Medulla oblongata (tissue), 1 donor: ENCODE measurements at regions not wholly inside any gene's neighbourhood (a gene's known extent, or its start where the extent isn't known, plus 50 kb on each side); places are given as distances from the start of the nearest gene placed in this dataset.
"Not testable (repeated sequence)": the region's sequence is repeated elsewhere in the genome, so short reads cannot be mapped to it uniquely, and the experiment has no call there.

Experiments used
- DNase-seq: peaks from one replicate; pipeline ENCODE4 v3.0.0-alpha.2; 2015; ENCODE audit errors: extremely low spot score

- no peak for DNase-seq
Measured at GRCh38 chr4:32689518-32689917, 1969.3 kb downstream of the PCDH7 start.

- DNase-seq = no peak
Measured at GRCh38 chr4:32697281-32697814, 1977.2 kb downstream of the PCDH7 start.

DNA sequence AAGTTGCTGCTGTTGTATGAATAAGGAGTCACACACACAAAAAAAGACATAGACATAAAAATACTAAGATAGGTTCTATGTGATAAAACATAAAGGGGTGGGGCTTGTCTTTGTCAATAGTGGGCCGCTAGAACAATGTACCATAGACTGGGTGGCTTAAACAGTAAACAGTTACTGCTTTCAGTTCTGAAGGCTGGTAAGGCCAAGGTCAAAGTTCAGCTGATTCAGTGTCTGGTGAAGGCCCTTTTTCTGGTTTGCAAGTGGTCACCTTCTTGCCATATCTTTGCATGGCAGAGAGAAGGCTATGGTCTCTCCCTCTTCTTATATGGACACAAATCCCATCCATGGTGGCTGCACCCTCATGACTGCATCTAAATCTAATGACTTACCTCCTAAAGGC, 1980.7 kb downstream of the PCDH7 start:
- DNase-seq = no peak

DNA sequence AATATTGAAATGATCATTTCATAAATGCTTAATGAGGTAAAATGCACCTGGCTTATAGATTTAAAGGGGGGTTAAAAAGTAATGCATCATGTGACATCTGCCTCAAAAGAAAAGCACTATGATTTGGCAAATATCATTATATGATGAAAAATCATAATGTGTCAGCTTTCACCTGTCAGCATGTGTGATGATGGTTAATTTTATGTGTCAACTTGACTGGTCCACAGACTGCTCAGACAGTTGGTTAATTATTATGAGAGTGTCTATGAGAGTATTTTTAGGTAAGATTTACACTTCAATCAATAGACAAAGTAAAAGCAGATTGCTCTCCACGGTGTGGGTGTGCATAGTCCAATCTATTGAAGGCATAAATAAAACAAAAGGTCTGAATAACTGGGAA, 1986.7 kb downstream of the PCDH7 start:
- no peak for DNase-seq

GRCh38 chr4:32716090-32716620, 1996.0 kb downstream of the PCDH7 start:
- DNase-seq = not testable (repeated sequence)

GRCh38 chr4:32735856-32736590, 2015.9 kb downstream of the PCDH7 start:
- no peak for DNase-seq

DNA sequence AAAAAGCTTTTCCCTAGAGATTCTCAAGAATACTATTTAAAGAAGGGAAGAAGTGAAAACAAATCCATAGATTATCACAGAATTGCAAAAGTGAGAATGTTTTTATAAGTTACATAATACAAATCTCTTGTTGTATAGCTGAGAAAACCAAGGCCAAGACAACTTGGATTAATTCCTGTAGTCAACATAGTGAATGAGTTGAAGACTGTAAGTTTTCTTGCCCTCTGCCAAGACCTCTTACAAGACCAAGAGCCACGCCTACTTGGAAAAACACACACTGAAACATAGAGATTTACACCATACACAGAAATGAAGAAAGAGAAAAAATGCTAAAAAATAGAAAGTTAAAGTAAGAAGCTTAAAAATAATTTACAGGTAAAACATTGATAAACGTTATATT, 2024.0 kb downstream of the PCDH7 start:
- no peak for DNase-seq

DNA sequence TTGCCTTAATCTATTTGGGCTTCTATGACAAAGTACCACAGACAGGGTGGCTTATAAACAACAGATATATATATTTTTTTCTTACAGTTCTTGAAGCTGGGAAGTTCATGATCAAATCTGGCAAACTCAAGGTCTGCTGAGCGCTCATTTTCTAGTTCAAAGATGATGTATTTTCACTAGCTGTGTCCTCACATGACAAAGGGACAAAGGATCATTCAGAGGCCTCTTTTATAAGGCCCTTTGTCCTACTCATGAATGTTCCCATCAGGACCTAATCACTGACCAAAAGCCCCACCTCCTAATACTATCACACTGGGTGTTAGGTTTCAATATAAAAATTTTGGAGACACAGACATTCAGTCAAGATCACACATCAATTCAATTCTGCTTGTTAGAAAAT, 2025.2 kb downstream of the PCDH7 start:
- peak; percentile 43 for DNase-seq

- no peak for DNase-seq
Measured at GRCh38 chr4:32748061-32748460, 2027.9 kb downstream of the PCDH7 start.

- no peak for DNase-seq
Measured at GRCh38 chr4:32748498-32748897, 2028.3 kb downstream of the PCDH7 start.

- DNase-seq = no peak
Measured at GRCh38 chr4:32752962-32753361, 2032.8 kb downstream of the PCDH7 start.

DNA sequence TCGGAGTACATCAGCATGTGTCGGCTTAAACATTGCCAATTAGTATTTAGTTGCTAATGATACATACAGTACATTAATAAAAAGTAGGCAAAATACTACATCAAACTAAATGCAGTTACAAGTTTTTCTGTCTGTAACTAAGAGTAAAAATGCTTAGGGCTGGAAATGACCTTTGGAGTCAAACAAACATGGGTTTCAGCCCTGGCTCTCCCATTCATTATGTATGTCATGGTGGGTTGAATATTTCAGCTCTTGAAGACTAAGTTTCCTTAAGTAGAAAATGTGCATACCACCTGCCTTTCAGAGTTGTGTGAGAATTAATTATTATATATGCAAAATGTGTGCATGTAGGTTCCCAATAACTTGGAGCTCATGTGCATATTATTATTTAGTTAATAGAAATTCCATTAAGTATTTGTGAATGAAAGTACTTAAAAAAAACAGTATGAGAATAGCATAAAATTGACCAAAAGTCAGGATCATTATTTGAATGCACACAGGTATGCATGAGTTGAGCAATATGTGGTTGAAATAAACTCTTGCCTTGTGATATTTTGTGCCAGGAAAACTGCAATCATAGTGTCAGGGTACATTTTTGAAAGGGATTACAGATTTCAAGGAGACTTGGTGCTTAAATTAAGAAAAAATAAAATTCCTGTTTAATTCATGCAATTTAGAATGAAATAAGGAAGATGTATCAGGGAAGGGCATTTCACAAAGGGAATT, 2048.7 kb downstream of the PCDH7 start:
- DNase-seq = no peak

GRCh38 chr4:32771491-32771890, 2051.3 kb downstream of the PCDH7 start:
- DNase-seq = no peak

DNA sequence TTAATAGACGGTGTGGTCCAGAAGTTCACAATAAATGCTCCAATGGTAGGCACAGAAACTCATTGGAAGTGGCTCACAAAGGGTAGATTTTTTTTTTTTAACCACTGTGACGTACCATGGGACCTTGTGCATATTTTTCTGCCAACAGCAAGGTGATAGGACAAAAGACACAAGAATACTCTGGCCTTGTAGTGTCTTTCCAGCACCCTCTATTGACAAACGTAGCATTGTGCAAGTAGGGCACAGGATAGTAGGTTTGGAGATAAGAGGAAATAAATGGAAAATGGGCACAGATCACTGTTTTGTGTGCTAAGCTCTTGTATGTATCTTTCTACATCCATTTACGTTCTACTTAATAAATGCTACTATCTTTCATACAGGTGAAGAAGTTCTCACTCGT, 2054.9 kb downstream of the PCDH7 start:
- DNase-seq = peak; percentile 46

GRCh38 chr4:32776435-32777203, 2056.4 kb downstream of the PCDH7 start:
- DNase-seq = no peak

GRCh38 chr4:32778025-32778424, 2057.9 kb downstream of the PCDH7 start:
- no peak for DNase-seq

- no peak for DNase-seq
Measured at GRCh38 chr4:32778938-32779337, 2058.8 kb downstream of the PCDH7 start.

- DNase-seq = peak; percentile 73
Measured at GRCh38 chr4:32789026-32789608, 2068.9 kb downstream of the PCDH7 start.

DNA sequence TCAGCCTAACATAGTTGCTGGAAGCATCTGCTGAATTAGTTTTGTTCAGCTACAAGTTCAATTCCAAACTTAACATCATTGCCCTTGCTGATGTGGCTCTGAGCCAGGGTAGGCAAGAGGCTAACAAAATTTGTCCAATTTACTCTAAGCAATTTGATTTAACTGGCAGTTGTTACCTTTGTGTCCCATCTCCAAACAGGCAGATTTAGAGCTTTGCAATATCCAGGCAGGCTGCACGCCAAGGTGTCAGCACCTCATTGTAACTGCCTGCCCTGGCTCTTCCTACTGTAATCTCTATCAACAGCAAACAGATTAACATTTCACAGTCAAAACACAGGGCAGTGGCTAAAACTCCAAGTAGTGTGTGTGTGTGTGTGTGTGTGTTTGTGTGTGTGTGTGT, 2070.6 kb downstream of the PCDH7 start:
- DNase-seq = no peak

DNA sequence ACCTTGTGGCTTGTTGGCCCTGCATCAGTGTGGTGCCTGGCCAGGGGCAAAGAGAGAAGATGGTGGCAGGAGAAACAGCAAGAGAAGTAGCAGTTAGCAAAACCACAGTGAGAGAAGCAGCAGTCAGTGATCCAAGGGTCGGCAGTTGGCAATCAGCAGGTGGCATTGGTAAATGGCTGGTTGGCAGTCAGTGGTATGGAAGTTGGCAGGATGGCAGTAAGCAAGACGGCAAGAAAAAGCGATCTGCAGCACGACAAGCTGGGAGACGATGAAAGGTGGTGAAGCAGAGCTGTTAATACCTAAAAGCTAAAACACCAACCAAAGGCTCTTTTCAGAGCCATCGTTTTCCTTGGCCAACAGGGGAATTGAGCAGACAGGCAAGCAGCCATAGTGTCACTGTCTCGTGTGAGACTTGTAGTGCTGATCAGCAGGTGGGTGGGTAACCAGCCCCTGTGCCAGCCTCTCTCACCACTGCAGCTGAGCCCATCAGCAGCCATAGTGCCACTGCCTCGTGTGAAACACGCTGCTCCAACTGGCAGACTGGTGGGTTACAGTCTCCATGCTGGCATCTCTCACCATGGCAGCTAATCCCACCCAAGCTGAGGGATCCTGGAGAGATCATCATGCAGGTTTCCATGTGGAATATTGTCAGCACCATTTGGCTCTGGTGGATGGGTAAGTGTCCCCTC, 2078.4 kb downstream of the PCDH7 start:
- no peak for DNase-seq

DNA sequence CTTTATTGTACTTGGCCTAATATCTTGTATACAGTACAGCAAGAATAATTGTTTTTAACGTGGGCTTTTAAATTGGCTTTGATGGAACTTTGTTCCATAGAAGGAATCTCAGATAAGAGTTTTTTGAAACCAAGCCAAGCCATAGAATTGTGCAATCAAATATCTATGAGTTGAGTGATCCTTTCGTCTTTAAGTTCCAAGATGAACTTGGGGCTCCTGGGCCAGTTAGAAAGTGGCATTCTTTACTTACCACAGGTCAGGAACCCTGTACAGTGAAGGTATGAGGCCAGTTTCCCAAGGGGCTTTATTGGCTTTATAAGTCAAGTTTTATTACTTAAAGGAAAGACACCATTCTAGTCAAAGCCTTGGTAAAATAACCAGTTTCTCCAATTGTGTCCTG, 2104.2 kb downstream of the PCDH7 start:
- DNase-seq = no peak
